ENCODE measurements at regions not wholly inside any gene's neighbourhood (a gene's known extent, or its start where the extent isn't known, plus 50 kb on each side); places are given as distances from the start of the nearest gene placed in this dataset.

DNA sequence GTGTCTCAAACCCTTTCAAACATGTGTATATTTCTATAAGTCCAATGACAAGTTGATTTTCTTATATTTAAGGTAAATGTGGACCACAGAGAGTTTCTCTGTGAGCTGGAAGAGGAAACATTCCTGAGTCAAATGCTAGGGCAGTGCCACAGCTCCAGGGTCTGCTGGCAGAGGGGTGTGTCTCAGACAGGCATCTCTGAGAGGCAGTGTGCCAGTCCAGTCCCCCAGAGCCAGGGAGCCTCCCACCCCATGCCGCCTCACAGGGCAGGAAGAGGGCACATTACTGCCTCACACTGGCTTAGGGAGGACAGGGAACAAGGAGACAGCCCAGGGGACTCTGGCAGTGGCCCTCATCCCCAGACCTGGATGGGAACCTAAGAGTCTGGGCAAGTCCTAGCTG lies 120.2 kb downstream of the TENT4A start:
- TF ChIP-seq, protein P1, sequence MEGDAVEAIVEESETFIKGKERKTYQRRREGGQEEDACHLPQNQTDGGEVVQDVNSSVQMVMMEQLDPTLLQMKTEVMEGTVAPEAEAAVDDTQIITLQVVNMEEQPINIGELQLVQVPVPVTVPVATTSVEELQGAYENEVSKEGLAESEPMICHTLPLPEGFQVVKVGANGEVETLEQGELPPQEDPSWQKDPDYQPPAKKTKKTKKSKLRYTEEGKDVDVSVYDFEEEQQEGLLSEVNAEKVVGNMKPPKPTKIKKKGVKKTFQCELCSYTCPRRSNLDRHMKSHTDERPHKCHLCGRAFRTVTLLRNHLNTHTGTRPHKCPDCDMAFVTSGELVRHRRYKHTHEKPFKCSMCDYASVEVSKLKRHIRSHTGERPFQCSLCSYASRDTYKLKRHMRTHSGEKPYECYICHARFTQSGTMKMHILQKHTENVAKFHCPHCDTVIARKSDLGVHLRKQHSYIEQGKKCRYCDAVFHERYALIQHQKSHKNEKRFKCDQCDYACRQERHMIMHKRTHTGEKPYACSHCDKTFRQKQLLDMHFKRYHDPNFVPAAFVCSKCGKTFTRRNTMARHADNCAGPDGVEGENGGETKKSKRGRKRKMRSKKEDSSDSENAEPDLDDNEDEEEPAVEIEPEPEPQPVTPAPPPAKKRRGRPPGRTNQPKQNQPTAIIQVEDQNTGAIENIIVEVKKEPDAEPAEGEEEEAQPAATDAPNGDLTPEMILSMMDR (IDR thresholded peaks at IDR 0.05; ENCODE audit: insufficient read depth, low read length, poor library complexity, severe bottlenecking): no peak
- no peak for TF ChIP-seq EZH2phosphoT487 (conservative IDR thresholded peaks at IDR 0.05; ENCODE audit: low read length)

Data from SU-DHL-6 (cell line).